Transverse colon (tissue), 4 donors: ENCODE measurements at regions not wholly inside any gene's neighbourhood (a gene's known extent, or its start where the extent isn't known, plus 50 kb on each side); places are given as distances from the start of the nearest gene placed in this dataset.

Experiments
- DNase-seq: peaks from one replicate; pipeline ENCODE4 v3.0.0-alpha.2; 2019
- H3K27ac ChIP-seq, 4 donors: fragments of 200-600 bp; sonication (generic); 2 replicates each; pipeline ENCODE4 v1.5.1; 2016 to 2018; ENCODE audit warnings: inconsistent platforms in 4 of 4
- H3K27me3 ChIP-seq: fragments of 200-600 bp; sonication (generic); 2 replicates; pipeline ENCODE4 v1.5.1; 2017; ENCODE audit warnings: inconsistent platforms
- H3K36me3 ChIP-seq, 4 donors: fragments of 200-600 bp; sonication (generic); 2 replicates each; pipeline ENCODE4 v1.5.1; 2017 to 2019; ENCODE audit warnings: inconsistent platforms in 4 of 4
- H3K4me1 ChIP-seq, 4 donors: fragments of 200-600 bp; sonication (generic); 2 replicates each; pipeline ENCODE4 v1.5.1; 2017 to 2020; ENCODE audit warnings: inconsistent platforms in 4 of 4
- H3K4me3 ChIP-seq, 4 donors: fragments of 200-600 bp; sonication (generic); 1 replicate in 1 of 4; 2 replicates in 3 of 4; pipeline versions ENCODE4 v1.5.1 to v1.6.1; 2017 to 2019; ENCODE audit warnings: inconsistent platforms in 4 of 4
- H3K9me3 ChIP-seq, 2 donors: fragments of 200-600 bp; sonication (generic); 2 replicates each; pipeline ENCODE4 v1.5.1; 2017 to 2019; ENCODE audit warnings: inconsistent platforms in 2 of 2
- EP300 ChIP-seq: sonication (generic); formaldehyde crosslinking; IDR thresholded peaks from one replicate; pipeline ENCODE4 v1.6.1; 2017; ENCODE audit warnings: antibody characterized with exemption, low read depth
- POLR2A ChIP-seq: fragments of 450-650 bp; IDR thresholded peaks from one replicate; pipeline ENCODE4 v1.6.1; 2016; ENCODE audit warnings: antibody characterized with exemption, mild to moderate bottlenecking, moderate library complexity
- POLR2AphosphoS5 ChIP-seq, 3 donors: sonication (generic); formaldehyde crosslinking; IDR thresholded peaks; one replicate each; pipeline ENCODE4 v1.6.1; 2016; ENCODE audit warnings: antibody characterized with exemption in 3 of 3
- WGBS, 2 donors: methylation state at CpG; one replicate each; pipeline ENCODE4 v1.1.5; 2018; ENCODE audit warnings: low coverage in 1 of 2; 5-methylcytosine and 5-hydroxymethylcytosine counted together
- in situ Hi-C, 4 donors: fragments of 200-750 bp; cut with MboI; loops; one replicate each; pipeline versions ENCODE4 v1.15.0 to v1.15.1; 2017; ENCODE audit warnings: low sequenced_read_pairs in 3 of 4, low pct_ligation_motif_present in 1 of 4, low pct_unique_long_range_greater_than_20kb in 1 of 4
- intact Hi-C: fragments of 100-400 bp; cut with DNase I; formaldehyde crosslinking; loops from one replicate; pipeline ENCODE4 v1.15.1; 2023; ENCODE audit warnings: low total_unique reads
- TF ChIP-seq, protein P1 (sequence below), 5 experiments: fragments of 200-600 bp in 3 of 5; fragments of 450-650 bp in 2 of 5; sonication (generic) in 3 of 5; IDR thresholded peaks; 1 replicate in 2 of 5; 2 replicates in 3 of 5; pipeline ENCODE4 v1.5.1; 2016 to 2017; ENCODE audit warnings: antibody characterized with exemption in 5 of 5, inconsistent platforms in 3 of 5, mild to moderate bottlenecking in 2 of 5, moderate library complexity in 1 of 5

DNA sequence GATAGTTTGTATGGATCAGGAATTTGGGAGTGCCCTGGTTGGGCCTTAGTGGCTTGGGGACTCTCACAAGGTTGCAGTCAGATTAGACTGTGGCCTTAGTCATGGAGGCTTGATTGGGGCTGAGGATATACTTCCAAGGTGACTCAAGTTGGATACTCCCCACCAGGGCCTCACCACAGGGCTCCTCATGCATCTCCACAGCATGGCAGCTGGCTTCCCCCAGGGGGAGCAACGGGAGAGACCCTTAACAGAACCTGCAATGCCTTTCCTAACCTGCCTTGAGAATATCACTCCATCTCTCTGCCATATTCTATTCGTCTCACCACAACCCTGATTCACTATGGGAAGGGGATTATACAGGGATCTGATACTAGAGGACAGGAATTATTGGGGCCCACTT lies 161.9 kb downstream of the RELL1 start:
- H3K36me3 ChIP-seq: no peaks in the 10 kb centered on the region
- H3K4me1 ChIP-seq: peaks cover 0 to 5% (median 0%) of the 10 kb centered on the region in 4 donors
- TF ChIP-seq POLR2AphosphoS5 (IDR thresholded peaks at IDR 0.05) (no peak), POLR2A (no peak), EP300 (no peak)
- TF ChIP-seq, protein P1, sequence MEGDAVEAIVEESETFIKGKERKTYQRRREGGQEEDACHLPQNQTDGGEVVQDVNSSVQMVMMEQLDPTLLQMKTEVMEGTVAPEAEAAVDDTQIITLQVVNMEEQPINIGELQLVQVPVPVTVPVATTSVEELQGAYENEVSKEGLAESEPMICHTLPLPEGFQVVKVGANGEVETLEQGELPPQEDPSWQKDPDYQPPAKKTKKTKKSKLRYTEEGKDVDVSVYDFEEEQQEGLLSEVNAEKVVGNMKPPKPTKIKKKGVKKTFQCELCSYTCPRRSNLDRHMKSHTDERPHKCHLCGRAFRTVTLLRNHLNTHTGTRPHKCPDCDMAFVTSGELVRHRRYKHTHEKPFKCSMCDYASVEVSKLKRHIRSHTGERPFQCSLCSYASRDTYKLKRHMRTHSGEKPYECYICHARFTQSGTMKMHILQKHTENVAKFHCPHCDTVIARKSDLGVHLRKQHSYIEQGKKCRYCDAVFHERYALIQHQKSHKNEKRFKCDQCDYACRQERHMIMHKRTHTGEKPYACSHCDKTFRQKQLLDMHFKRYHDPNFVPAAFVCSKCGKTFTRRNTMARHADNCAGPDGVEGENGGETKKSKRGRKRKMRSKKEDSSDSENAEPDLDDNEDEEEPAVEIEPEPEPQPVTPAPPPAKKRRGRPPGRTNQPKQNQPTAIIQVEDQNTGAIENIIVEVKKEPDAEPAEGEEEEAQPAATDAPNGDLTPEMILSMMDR (IDR thresholded peaks at IDR 0.05): no peak
- H3K9me3 ChIP-seq: peaks cover 3 to 14% of the 10 kb centered on the region in 2 donors
- in situ Hi-C loops (no loop called here), intact Hi-C loops (no loop called here)
- no peak for DNase-seq
- 74 to 100% methylated on average over 2 of the region's 2 CpGs for WGBS, 2 donors
- no peak overlapping the region for H3K4me3 ChIP-seq
- H3K27ac ChIP-seq: no peak overlapping the region
- no peaks in the 10 kb centered on the region for H3K27me3 ChIP-seq

DNA sequence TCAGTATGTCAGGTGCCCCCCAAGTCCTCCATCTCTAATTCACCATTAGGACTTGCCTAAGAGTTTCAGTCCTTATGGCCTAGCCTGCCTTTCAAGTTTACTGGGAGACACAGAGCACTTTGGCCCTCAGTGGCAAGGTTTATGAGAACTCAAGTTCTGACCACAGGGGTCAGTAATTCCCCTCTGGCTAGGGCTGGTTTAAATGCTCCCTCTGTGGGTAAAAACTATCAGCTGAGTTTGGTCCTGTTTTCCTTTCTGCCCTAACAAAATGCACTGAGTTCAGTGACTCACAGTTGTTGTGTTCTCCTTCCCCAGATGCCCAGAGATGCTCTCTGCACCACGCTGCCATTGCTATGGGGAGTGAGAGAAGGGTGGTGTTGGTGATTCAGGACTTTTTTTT lies 163.2 kb downstream of the RELL1 start:
- 0 to 100% methylated on average over 1 of the region's 1 CpG for WGBS, 2 donors

DNA sequence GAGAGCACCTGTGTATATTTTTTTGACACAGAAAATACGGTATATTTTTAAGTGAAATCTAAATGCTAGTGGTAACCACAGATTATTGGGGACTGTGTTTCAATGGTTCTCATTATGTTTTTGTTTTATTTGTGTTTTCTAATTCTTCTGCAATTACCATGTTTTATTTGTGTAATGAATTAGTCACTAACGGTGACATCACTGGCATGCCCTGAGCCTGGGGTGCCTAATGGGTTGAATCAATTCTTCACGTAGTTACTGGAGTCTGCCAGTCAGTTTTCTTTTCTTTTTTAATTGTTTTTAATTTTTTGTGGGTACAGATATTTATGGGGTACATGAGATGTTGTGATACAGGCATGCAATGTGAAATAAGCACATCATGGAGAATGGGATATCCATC lies 168.8 kb downstream of the RELL1 start:
- WGBS, 2 donors: 81 to 83% methylated on average over 3 of the region's 3 CpGs
- intact Hi-C loops (no loop called here), in situ Hi-C loops (no loop called here)

More for the DNA sequence above, 163.2 kb downstream of the RELL1 start:
- no peaks in the 10 kb centered on the region for H3K4me1 ChIP-seq
- TF ChIP-seq, protein P1 (IDR thresholded peaks at IDR 0.05): no peak
- no peak for TF ChIP-seq POLR2A
- no peak for TF ChIP-seq POLR2AphosphoS5 (IDR thresholded peaks at IDR 0.05)
- TF ChIP-seq EP300: no peak
- in situ Hi-C loops: no loop called here
- H3K36me3 ChIP-seq: no peaks in the 10 kb centered on the region
- H3K27me3 ChIP-seq: no peaks in the 10 kb centered on the region
- intact Hi-C loops: no loop called here
- H3K27ac ChIP-seq: no peak overlapping the region
- H3K9me3 ChIP-seq: peaks cover 3 to 14% of the 10 kb centered on the region in 2 donors
- H3K4me3 ChIP-seq: no peak overlapping the region
- no peak for DNase-seq

DNA sequence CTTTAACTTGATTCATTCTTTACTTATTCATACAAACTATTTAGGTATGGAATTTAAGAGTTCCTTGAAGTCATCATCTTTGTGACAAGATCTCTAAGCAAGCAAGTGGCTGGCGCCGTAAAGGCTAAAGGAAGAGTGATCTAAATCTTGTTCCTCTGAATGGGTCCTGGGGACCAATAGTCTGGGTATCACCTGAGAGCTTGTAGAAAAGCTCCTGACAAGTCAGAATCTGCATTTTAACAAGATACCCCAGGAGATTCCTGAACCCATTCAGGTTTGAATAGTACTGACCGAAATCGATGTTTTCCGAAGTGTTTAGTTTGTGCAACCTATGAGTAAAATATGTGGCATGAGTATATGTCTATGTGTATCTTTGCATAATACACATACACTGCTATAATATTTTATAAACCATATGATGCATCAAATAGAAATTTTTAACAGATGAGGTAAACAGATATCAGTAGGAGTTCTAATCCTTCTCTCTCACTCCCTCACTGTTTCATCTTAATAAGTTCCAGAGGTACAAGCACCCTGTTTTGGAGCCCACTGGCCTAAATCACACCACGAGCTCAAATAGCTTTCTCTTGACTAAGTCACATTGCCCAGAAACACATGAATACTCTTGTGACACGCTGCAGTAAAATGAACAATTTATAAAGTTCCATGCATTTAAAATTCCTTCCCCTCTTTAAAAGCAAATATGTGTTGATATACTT lies 170.0 kb downstream of the RELL1 start:
- TF ChIP-seq EP300: no peak
- TF ChIP-seq POLR2AphosphoS5 (IDR thresholded peaks at IDR 0.05): no peak
- TF ChIP-seq POLR2A: no peak
- TF ChIP-seq, protein P1 (IDR thresholded peaks at IDR 0.05): no peak
- H3K27ac ChIP-seq: no peak overlapping the region
- WGBS, 2 donors: 82 to 83% methylated on average over 7 of the region's 7 CpGs
- no peaks in the 10 kb centered on the region for H3K27me3 ChIP-seq
- H3K4me1 ChIP-seq: no peaks in the 10 kb centered on the region
- peaks cover 3 to 14% of the 10 kb centered on the region in 2 donors for H3K9me3 ChIP-seq
- no peak for DNase-seq
- H3K4me3 ChIP-seq: no peak overlapping the region
- intact Hi-C loops (no loop called here), in situ Hi-C loops (no loop called here)
- no peaks in the 10 kb centered on the region for H3K36me3 ChIP-seq

More for the DNA sequence above, 168.8 kb downstream of the RELL1 start:
- Histone ChIP-seq H3K4me1 (no peaks in the 10 kb centered on the region), H3K36me3 (no peaks in the 10 kb centered on the region), H3K27me3 (no peaks in the 10 kb centered on the region), H3K9me3 (peaks cover 3 to 14% of the 10 kb centered on the region in 2 donors), H3K27ac (no peak overlapping the region), H3K4me3 (no peak overlapping the region)
- DNase-seq: no peak
- TF ChIP-seq EP300: no peak

DNA sequence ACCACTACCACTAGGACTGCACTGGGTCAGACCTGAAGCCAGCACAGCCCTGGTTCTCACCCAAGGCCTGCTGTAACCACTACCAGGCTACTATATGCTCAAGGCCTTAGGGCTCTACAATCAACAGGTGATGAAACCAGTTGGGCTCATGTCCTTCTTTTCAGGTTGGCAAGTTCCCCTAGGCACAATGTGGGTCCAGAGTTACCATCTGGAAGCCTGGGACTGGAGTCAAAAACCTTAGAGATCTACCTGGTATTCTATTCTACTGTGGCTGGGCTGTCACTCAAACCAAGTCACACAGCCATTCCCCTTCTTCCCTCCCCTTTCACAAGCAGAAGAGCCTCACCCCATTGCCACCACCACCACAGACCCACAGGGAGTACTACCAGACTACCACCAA lies 175.6 kb downstream of the RELL1 start:
- H3K4me3 ChIP-seq: no peak overlapping the region
- H3K36me3 ChIP-seq: no peaks in the 10 kb centered on the region
- H3K9me3 ChIP-seq: no peaks in the 10 kb centered on the region
- no peak overlapping the region for H3K27ac ChIP-seq
- TF ChIP-seq EP300 (no peak), POLR2AphosphoS5 (IDR thresholded peaks at IDR 0.05) (no peak), POLR2A (no peak)
- TF ChIP-seq, protein P1 (IDR thresholded peaks at IDR 0.05): no peak
- DNase-seq: no peak
- in situ Hi-C loops (no loop called here), intact Hi-C loops (loop anchor here (2.0 kb wide), 1 partner anchor 20 kb away; no protein-coding TSS in a partner anchor)
- no peaks in the 10 kb centered on the region for H3K4me1 ChIP-seq
- no peaks in the 10 kb centered on the region for H3K27me3 ChIP-seq
